A673 (cell line): ENCODE measurements at regions not wholly inside any gene's neighbourhood (a gene's known extent, or its start where the extent isn't known, plus 50 kb on each side); places are given as distances from the start of the nearest gene placed in this dataset.

Experiments used
- BruUV-seq: library from RNA; stranded (reverse); fragments of 400-500 nt; replicated peaks from 2 replicates; lab custom pipeline; 2021; lab: Mats Ljungman, UMichigan
- CTCF ChIA-PET: fragments of 300-600 bp; sonication (Branson Sonifier 250); formaldehyde crosslinking; loops from one replicate; lab custom pipeline; 2022; ENCODE audit warnings: antibody characterized with exemption; lab: Charles Lee
- POLR2A ChIA-PET: fragments of 300-600 bp; sonication (Branson Sonifier 250); formaldehyde crosslinking; loops from one replicate; lab custom pipeline; 2022; ENCODE audit warnings: antibody characterized with exemption; ENCODE audit not compliant: low non-redundant PET; lab: Charles Lee
- DNase-seq: peaks from one replicate; pipeline ENCODE4 v3.0.0-alpha.2; 2015; ENCODE audit warnings: low spot score
- H3K27ac ChIP-seq: fragments of 200-600 bp; sonication (generic); 2 replicates; pipeline ENCODE4 v1.5.1; 2016; ENCODE audit warnings: mixed run types, low read depth, mild to moderate bottlenecking, mixed read lengths, antibody characterized with exemption, low read length; ENCODE audit not compliant: poor library complexity, severe bottlenecking
- H3K27me3 ChIP-seq: fragments of 200-600 bp; sonication (generic); replicated peaks from 2 replicates; pipeline ENCODE4 v1.6.1; 2017; ENCODE audit warnings: mixed run types, low read depth, mild to moderate bottlenecking, mixed read lengths, antibody characterized with exemption, low read length; ENCODE audit not compliant: insufficient read depth, poor library complexity
- H3K36me3 ChIP-seq: fragments of 200-600 bp; sonication (generic); 2 replicates; pipeline ENCODE4 v1.6.1; 2016; ENCODE audit warnings: mixed run types, mild to moderate bottlenecking, mixed read lengths, antibody characterized with exemption, low read length; ENCODE audit not compliant: insufficient read depth, poor library complexity, severe bottlenecking
- H3K4me1 ChIP-seq: fragments of 200-600 bp; sonication (generic); 2 replicates; pipeline ENCODE4 v1.6.1; 2017; ENCODE audit warnings: mixed run types, mild to moderate bottlenecking, mixed read lengths, antibody characterized with exemption, low read length; ENCODE audit not compliant: insufficient read depth, poor library complexity, severe bottlenecking
- H3K4me3 ChIP-seq: fragments of 200-600 bp; sonication (generic); 2 replicates; pipeline ENCODE4 v1.5.1; 2016; ENCODE audit warnings: low read depth, mixed run types, mild to moderate bottlenecking, mixed read lengths, low read length; ENCODE audit not compliant: poor library complexity, severe bottlenecking
- H3K9me3 ChIP-seq: fragments of 200-600 bp; sonication (generic); 2 replicates; pipeline ENCODE4 v1.6.1; 2016; ENCODE audit warnings: mixed run types, low read depth, mild to moderate bottlenecking, mixed read lengths, antibody characterized with exemption, low read length; ENCODE audit not compliant: poor library complexity, severe bottlenecking
- CTCF ChIP-seq: fragments of 300-800, 200-600 bp; sonication (generic); conservative IDR thresholded peaks from 2 replicates; pipeline ENCODE4 v1.5.1; 2017; ENCODE audit warnings: low read depth, mild to moderate bottlenecking, antibody characterized with exemption, low read length, moderate library complexity, mixed read lengths
- EZH2 ChIP-seq: fragments of 200-600 bp; sonication (generic); IDR thresholded peaks from 2 replicates; pipeline ENCODE4 v1.6.1; 2017; ENCODE audit warnings: borderline replicate concordance, low read depth, mild to moderate bottlenecking, mixed read lengths, antibody characterized with exemption, low read length; ENCODE audit not compliant: poor library complexity, severe bottlenecking
- intact Hi-C: fragments of 100-400 bp; cut with micrococcal nuclease; formaldehyde crosslinking; loops from one replicate; pipeline ENCODE4 v1.10.0; 2022; ENCODE audit not compliant: unreplicated experiment

GRCh38 chr12:84641940-84642545 is 270.6 kb downstream of the SLC6A15 start:
- no peaks in the 10 kb centered on the region for H3K9me3 ChIP-seq
- intact Hi-C loops: no loop called here
- POLR2A ChIA-PET: no interaction called here
- DNase-seq: peak; percentile 17
- H3K4me3 ChIP-seq: no peak overlapping the region
- TF ChIP-seq EZH2: no peak
- TF ChIP-seq CTCF: no peak
- no peaks in the 10 kb centered on the region for H3K27me3 ChIP-seq
- no peaks in the 10 kb centered on the region for H3K36me3 ChIP-seq
- H3K4me1 ChIP-seq: peaks cover 6% of the 10 kb centered on the region
- BruUV-seq: no TSS peak
- CTCF ChIA-PET: no interaction called here
- H3K27ac ChIP-seq: no peak overlapping the region

DNA sequence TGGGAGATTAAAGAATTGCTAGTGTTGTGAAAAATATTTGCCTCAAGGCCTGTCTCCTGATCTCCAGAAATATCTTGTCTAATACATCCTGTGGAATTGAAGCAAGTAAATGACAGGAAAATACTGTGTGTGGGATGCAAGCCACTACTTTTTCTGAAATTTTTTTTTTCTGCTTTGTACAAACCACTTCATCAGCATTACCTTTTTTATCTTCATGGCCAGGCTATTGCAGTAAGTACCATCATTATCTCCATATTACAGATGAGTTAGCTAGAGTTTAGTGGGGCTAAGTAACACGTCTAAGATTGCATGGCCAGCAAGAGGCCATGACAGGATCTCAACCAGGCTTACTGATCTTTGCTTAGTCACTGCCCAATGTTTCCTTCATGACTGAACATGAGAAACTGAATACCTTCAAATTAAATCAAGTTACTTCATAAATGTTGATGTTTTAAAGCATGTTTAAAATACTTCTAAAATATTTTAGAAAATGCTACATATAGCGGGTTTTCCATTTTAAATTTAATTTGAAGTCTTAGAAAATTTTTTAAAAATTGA is 273.7 kb downstream of the SLC6A15 start:
- no peak for DNase-seq
- intact Hi-C loops: no loop called here
- no TSS peak for BruUV-seq
- Histone ChIP-seq H3K4me3 (no peak overlapping the region), H3K4me1 (peaks cover 6% of the 10 kb centered on the region), H3K9me3 (no peaks in the 10 kb centered on the region), H3K36me3 (no peaks in the 10 kb centered on the region), H3K27ac (no peak overlapping the region), H3K27me3 (no peaks in the 10 kb centered on the region)
- TF ChIP-seq CTCF: no peak
- no peak for TF ChIP-seq EZH2
- POLR2A ChIA-PET: no interaction called here
- CTCF ChIA-PET: no interaction called here

DNA sequence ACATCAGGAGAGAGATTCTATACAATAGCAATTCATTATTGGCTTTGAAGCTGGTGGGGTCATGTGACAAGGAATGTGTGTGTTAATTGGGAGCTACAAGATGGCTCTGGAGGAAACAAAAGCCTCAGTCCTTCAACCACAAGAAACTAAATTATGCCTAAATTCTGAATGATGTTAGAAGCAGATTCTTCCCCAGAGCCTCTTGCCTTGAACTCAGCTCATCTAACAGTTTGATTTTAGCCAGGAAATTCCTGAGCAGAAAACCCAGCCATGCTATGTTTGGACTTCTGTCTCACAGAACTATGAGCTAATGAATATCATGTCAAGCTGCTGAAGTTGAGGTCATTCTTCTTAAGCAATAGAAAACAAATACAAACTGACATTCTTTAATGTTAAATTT is 274.7 kb downstream of the SLC6A15 start:
- no peaks in the 10 kb centered on the region for H3K36me3 ChIP-seq
- intact Hi-C loops: no loop called here
- TF ChIP-seq CTCF (no peak), EZH2 (no peak)
- no peak overlapping the region for H3K27ac ChIP-seq
- no peak for DNase-seq
- ChIA-PET POLR2A (interaction anchor here (0.6 kb wide), 1 partner anchor 9 kb away, joined by 3 read pairs; no protein-coding TSS in a partner anchor), CTCF (no interaction called here)
- H3K4me1 ChIP-seq: peaks cover 6% of the 10 kb centered on the region
- H3K4me3 ChIP-seq: no peak overlapping the region
- H3K9me3 ChIP-seq: no peaks in the 10 kb centered on the region
- no TSS peak for BruUV-seq
- H3K27me3 ChIP-seq: no peaks in the 10 kb centered on the region
